ENCODE measurements at regions not wholly inside any gene's neighbourhood (a gene's known extent, or its start where the extent isn't known, plus 50 kb on each side); places are given as distances from the start of the nearest gene placed in this dataset.
"Not testable (repeated sequence)": the region's sequence is repeated elsewhere in the genome, so short reads cannot be mapped to it uniquely, and the experiment has no call there.

- H3K4me2 ChIP-seq; H3K27me3 ChIP-seq (ENCODE audit: insufficient read depth, low read depth); H3K9ac ChIP-seq; H3K4me3 ChIP-seq (IDR thresholded peaks at IDR 0.05; ENCODE audit: insufficient read depth, low read depth, low read length); H3K36me3 ChIP-seq (ENCODE audit: insufficient read depth); H3K27ac ChIP-seq; H4K20me1 ChIP-seq (ENCODE audit: insufficient read depth); H3K4me1 ChIP-seq (ENCODE audit: low read depth, poor library complexity, severe bottlenecking); H3K79me2 ChIP-seq (ENCODE audit: insufficient read depth, low read depth); H2AFZ ChIP-seq (ENCODE audit: low read depth): not testable (repeated sequence)
These were observed 52.2 kb downstream of the HOXC4 start for GRCh38 chr12:54105809-54106208.

GRCh38 chr12:54106252-54106651 is 52.6 kb downstream of the HOXC4 start:
- not testable (repeated sequence) for H4K20me1 ChIP-seq (ENCODE audit: insufficient read depth); H3K4me2 ChIP-seq; H3K27ac ChIP-seq; H3K9ac ChIP-seq; H3K36me3 ChIP-seq (ENCODE audit: insufficient read depth); H3K4me3 ChIP-seq (IDR thresholded peaks at IDR 0.05; ENCODE audit: insufficient read depth, low read depth, low read length); H3K79me2 ChIP-seq (ENCODE audit: insufficient read depth, low read depth); H3K27me3 ChIP-seq (ENCODE audit: insufficient read depth, low read depth); H3K4me1 ChIP-seq (ENCODE audit: low read depth, poor library complexity, severe bottlenecking); H2AFZ ChIP-seq (ENCODE audit: low read depth)

- not testable (repeated sequence) for H3K4me1 ChIP-seq (ENCODE audit: low read depth, poor library complexity, severe bottlenecking); H3K4me2 ChIP-seq; H3K27me3 ChIP-seq (ENCODE audit: insufficient read depth, low read depth); H4K20me1 ChIP-seq (ENCODE audit: insufficient read depth); H2AFZ ChIP-seq (ENCODE audit: low read depth); H3K27ac ChIP-seq; H3K79me2 ChIP-seq (ENCODE audit: insufficient read depth, low read depth); H3K4me3 ChIP-seq (IDR thresholded peaks at IDR 0.05; ENCODE audit: insufficient read depth, low read depth, low read length); H3K9ac ChIP-seq; H3K36me3 ChIP-seq (ENCODE audit: insufficient read depth)
These were observed 53.4 kb downstream of the HOXC4 start for GRCh38 chr12:54106803-54107579.

- H3K9ac ChIP-seq; H3K4me1 ChIP-seq (ENCODE audit: low read depth, poor library complexity, severe bottlenecking); H3K4me3 ChIP-seq (IDR thresholded peaks at IDR 0.05; ENCODE audit: insufficient read depth, low read depth, low read length); H3K27ac ChIP-seq; H4K20me1 ChIP-seq (ENCODE audit: insufficient read depth); H3K79me2 ChIP-seq (ENCODE audit: insufficient read depth, low read depth); H3K36me3 ChIP-seq (ENCODE audit: insufficient read depth); H2AFZ ChIP-seq (ENCODE audit: low read depth); H3K4me2 ChIP-seq: not testable (repeated sequence)
- peaks cover 23% of the 10 kb centered on the region; the same call in 1 of the 2 replicates for H3K27me3 ChIP-seq (ENCODE audit: insufficient read depth, low read depth)
These were observed 58.7 kb downstream of the HOXC4 start for GRCh38 chr12:54112336-54112735.

- not testable (repeated sequence) for H4K20me1 ChIP-seq (ENCODE audit: insufficient read depth); H3K4me3 ChIP-seq (IDR thresholded peaks at IDR 0.05; ENCODE audit: insufficient read depth, low read depth, low read length); H3K9ac ChIP-seq; H3K79me2 ChIP-seq (ENCODE audit: insufficient read depth, low read depth); H3K4me1 ChIP-seq (ENCODE audit: low read depth, poor library complexity, severe bottlenecking); H3K4me2 ChIP-seq; H3K36me3 ChIP-seq (ENCODE audit: insufficient read depth); H2AFZ ChIP-seq (ENCODE audit: low read depth); H3K27ac ChIP-seq
- H3K27me3 ChIP-seq (ENCODE audit: insufficient read depth, low read depth): peaks cover 23% of the 10 kb centered on the region; the same call in 1 of the 2 replicates
These were observed 62.4 kb downstream of the HOXC4 start for GRCh38 chr12:54116055-54116454.

GRCh38 chr12:54117392-54117791 is 63.8 kb downstream of the HOXC4 start:
- H3K27ac ChIP-seq; H3K4me3 ChIP-seq (IDR thresholded peaks at IDR 0.05; ENCODE audit: insufficient read depth, low read depth, low read length); H3K36me3 ChIP-seq (ENCODE audit: insufficient read depth); H4K20me1 ChIP-seq (ENCODE audit: insufficient read depth); H3K4me1 ChIP-seq (ENCODE audit: low read depth, poor library complexity, severe bottlenecking); H3K79me2 ChIP-seq (ENCODE audit: insufficient read depth, low read depth); H3K9ac ChIP-seq; H2AFZ ChIP-seq (ENCODE audit: low read depth); H3K4me2 ChIP-seq: not testable (repeated sequence)
- peaks cover 23% of the 10 kb centered on the region; the same call in 1 of the 2 replicates for H3K27me3 ChIP-seq (ENCODE audit: insufficient read depth, low read depth)

- H3K27ac ChIP-seq; H3K4me1 ChIP-seq (ENCODE audit: low read depth, poor library complexity, severe bottlenecking); H3K9ac ChIP-seq; H3K4me3 ChIP-seq (IDR thresholded peaks at IDR 0.05; ENCODE audit: insufficient read depth, low read depth, low read length); H3K79me2 ChIP-seq (ENCODE audit: insufficient read depth, low read depth); H2AFZ ChIP-seq (ENCODE audit: low read depth); H3K4me2 ChIP-seq; H3K36me3 ChIP-seq (ENCODE audit: insufficient read depth); H4K20me1 ChIP-seq (ENCODE audit: insufficient read depth): not testable (repeated sequence)
- H3K27me3 ChIP-seq (ENCODE audit: insufficient read depth, low read depth): peaks cover 30% of the 10 kb centered on the region
These were observed 65.4 kb downstream of the HOXC4 start for GRCh38 chr12:54119082-54119481.

- H2AFZ ChIP-seq (ENCODE audit: low read depth); H3K9ac ChIP-seq; H3K4me1 ChIP-seq (ENCODE audit: low read depth, poor library complexity, severe bottlenecking); H4K20me1 ChIP-seq (ENCODE audit: insufficient read depth); H3K27ac ChIP-seq; H3K4me3 ChIP-seq (IDR thresholded peaks at IDR 0.05; ENCODE audit: insufficient read depth, low read depth, low read length); H3K79me2 ChIP-seq (ENCODE audit: insufficient read depth, low read depth); H3K36me3 ChIP-seq (ENCODE audit: insufficient read depth); H3K4me2 ChIP-seq: not testable (repeated sequence)
- H3K27me3 ChIP-seq (ENCODE audit: insufficient read depth, low read depth): peaks cover 53% of the 10 kb centered on the region
These were observed 64.8 kb downstream of the SMUG1 start for GRCh38 chr12:54123981-54124380.

GRCh38 chr12:54125708-54126028 is 63.1 kb downstream of the SMUG1 start:
- H3K9ac ChIP-seq; H3K36me3 ChIP-seq (ENCODE audit: insufficient read depth); H4K20me1 ChIP-seq (ENCODE audit: insufficient read depth); H3K27ac ChIP-seq; H3K4me3 ChIP-seq (IDR thresholded peaks at IDR 0.05; ENCODE audit: insufficient read depth, low read depth, low read length); H3K4me1 ChIP-seq (ENCODE audit: low read depth, poor library complexity, severe bottlenecking); H2AFZ ChIP-seq (ENCODE audit: low read depth); H3K79me2 ChIP-seq (ENCODE audit: insufficient read depth, low read depth); H3K4me2 ChIP-seq: not testable (repeated sequence)
- peaks cover 70% of the 10 kb centered on the region for H3K27me3 ChIP-seq (ENCODE audit: insufficient read depth, low read depth)
